HCEC 1CT (cell line): ENCODE measurements at regions not wholly inside any gene's neighbourhood (a gene's known extent, or its start where the extent isn't known, plus 50 kb on each side); places are given as distances from the start of the nearest gene placed in this dataset.
"Not testable (repeated sequence)": the region's sequence is repeated elsewhere in the genome, so short reads cannot be mapped to it uniquely, and the experiment has no call there.

Experiments used
- DNase-seq: peaks from one replicate; pipeline ENCODE4 v3.0.0-alpha.2; 2017

GRCh38 chr5:97234380-97234779 lies 51.3 kb upstream of the RIOK2 start:
- DNase-seq, result not testable (repeated sequence)

GRCh38 chr5:97242341-97242740 lies 59.3 kb upstream of the RIOK2 start:
- no peak for DNase-seq

- no peak for DNase-seq
Observed at GRCh38 chr5:97243353-97243752, 60.3 kb upstream of the RIOK2 start.

GRCh38 chr5:97245386-97245785 lies 62.3 kb upstream of the RIOK2 start:
- DNase-seq, result no peak

- DNase-seq, result no peak
Observed at GRCh38 chr5:97250113-97250512, 67.1 kb upstream of the RIOK2 start.

- no peak for DNase-seq
Observed at GRCh38 chr5:97266076-97266475, 83.0 kb upstream of the RIOK2 start.

GRCh38 chr5:97266576-97266975 lies 83.5 kb upstream of the RIOK2 start:
- no peak for DNase-seq

GRCh38 chr5:97267767-97268166 lies 84.7 kb upstream of the RIOK2 start:
- DNase-seq, result no peak

- DNase-seq, result no peak
Observed at GRCh38 chr5:97276474-97277120, 93.5 kb upstream of the RIOK2 start.

GRCh38 chr5:97281257-97281656 lies 98.2 kb upstream of the RIOK2 start:
- no peak for DNase-seq

- peak; percentile 58 for DNase-seq
Observed at GRCh38 chr5:97297063-97297703, 114.1 kb upstream of the RIOK2 start.

- DNase-seq, result peak; percentile 30
Observed at GRCh38 chr5:97297704-97298091, 114.7 kb upstream of the RIOK2 start.

- not testable (repeated sequence) for DNase-seq
Observed at GRCh38 chr5:97301181-97301580, 118.1 kb upstream of the RIOK2 start.

- no peak for DNase-seq
Observed at GRCh38 chr5:97338729-97339128, 155.7 kb upstream of the RIOK2 start.

GRCh38 chr5:97355775-97356174 lies 172.7 kb upstream of the RIOK2 start:
- DNase-seq, result no peak

GRCh38 chr5:97363577-97363976 lies 180.5 kb upstream of the RIOK2 start:
- DNase-seq, result no peak

GRCh38 chr5:97364731-97365130 lies 181.7 kb upstream of the RIOK2 start:
- DNase-seq, result no peak

GRCh38 chr5:97365163-97365845 lies 182.3 kb upstream of the RIOK2 start:
- DNase-seq, result no peak

- no peak for DNase-seq
Observed at GRCh38 chr5:97365918-97366317, 182.9 kb upstream of the RIOK2 start.

- no peak for DNase-seq
Observed at GRCh38 chr5:97375959-97376358, 192.9 kb upstream of the RIOK2 start.

GRCh38 chr5:97377582-97377981 lies 194.5 kb upstream of the RIOK2 start:
- DNase-seq, result no peak

GRCh38 chr5:97383996-97384395 lies 200.9 kb upstream of the RIOK2 start:
- DNase-seq, result peak; percentile 65

- peak; percentile 63 for DNase-seq
Observed at GRCh38 chr5:97388794-97389193, 205.7 kb upstream of the RIOK2 start.

GRCh38 chr5:97400537-97400936 lies 217.5 kb upstream of the RIOK2 start:
- DNase-seq, result no peak
